Bronchial epithelial cell (primary cell): ENCODE measurements at regions not wholly inside any gene's neighbourhood (a gene's known extent, or its start where the extent isn't known, plus 50 kb on each side); places are given as distances from the start of the nearest gene placed in this dataset.
A peak's percentile ranks its signal among the peaks of the same experiment; 100 is the strongest.

ENCODE experiments used
- DNase-seq: peaks from one replicate; pipeline ENCODE4 v3.0.0-alpha.2; 2010; ENCODE audit warnings: low read depth
- FAIRE-seq: peaks from 2 replicates; lab custom pipeline; 2011; peaks lifted over from hg19 to GRCh38; lab: Jason Lieb, UNC
- H3K27me3 ChIP-seq: 2 replicates; pipeline ENCODE4 v1.5.1; 2011; ENCODE audit warnings: low read length; ENCODE audit not compliant: control insufficient read depth, insufficient read depth
- H3K36me3 ChIP-seq: 2 replicates; pipeline ENCODE4 v1.5.1; 2011; ENCODE audit warnings: low read length; ENCODE audit not compliant: control insufficient read depth, insufficient read depth
- H3K4me3 ChIP-seq: 2 replicates; pipeline ENCODE4 v1.5.1; 2011; ENCODE audit warnings: mild to moderate bottlenecking, low read depth, low read length, control low read depth
- CTCF ChIP-seq: IDR thresholded peaks from 2 replicates; pipeline ENCODE4 v1.5.1; 2011; ENCODE audit warnings: mild to moderate bottlenecking, moderate library complexity, low read length, control low read depth, inconsistent platforms; ENCODE audit not compliant: insufficient read depth, severe bottlenecking

GRCh38 chr6:56767892-56768531, 125.3 kb upstream of the DST start:
- H3K27me3 ChIP-seq, result no peaks in the 10 kb centered on the region
- TF ChIP-seq CTCF, result no peak
- no peaks in the 10 kb centered on the region for H3K36me3 ChIP-seq
- no peak for FAIRE-seq
- DNase-seq, result no peak
- H3K4me3 ChIP-seq, result no peak overlapping the region

- no peak for FAIRE-seq
- DNase-seq, result no peak
- Histone ChIP-seq H3K27me3 (no peaks in the 10 kb centered on the region), H3K36me3 (no peaks in the 10 kb centered on the region), H3K4me3 (no peak overlapping the region)
- TF ChIP-seq CTCF, result no peak
These were observed 124.7 kb upstream of the DST start for GRCh38 chr6:56767435-56767834.

GRCh38 chr6:56766806-56767178, 124.1 kb upstream of the DST start:
- no peaks in the 10 kb centered on the region for H3K36me3 ChIP-seq
- no peak for TF ChIP-seq CTCF
- FAIRE-seq (no peak), DNase-seq (peak; percentile 89)
- no peaks in the 10 kb centered on the region for H3K27me3 ChIP-seq
- H3K4me3 ChIP-seq, result no peak overlapping the region

GRCh38 chr6:56766139-56766805, 123.6 kb upstream of the DST start:
- H3K27me3 ChIP-seq, result no peaks in the 10 kb centered on the region
- FAIRE-seq, result no peak

GRCh38 chr6:56765494-56765893, 122.8 kb upstream of the DST start:
- FAIRE-seq, result no peak
- no peak for DNase-seq
- Histone ChIP-seq H3K36me3 (no peaks in the 10 kb centered on the region), H3K4me3 (no peak overlapping the region), H3K27me3 (no peaks in the 10 kb centered on the region)
- TF ChIP-seq CTCF, result no peak

More at GRCh38 chr6:56766139-56766805, 123.6 kb upstream of the DST start:
- H3K4me3 ChIP-seq, result no peak overlapping the region
- H3K36me3 ChIP-seq, result no peaks in the 10 kb centered on the region
- DNase-seq, result no peak
- TF ChIP-seq CTCF, result no peak
